DOHH2 (cell line): ENCODE measurements at regions not wholly inside any gene's neighbourhood (a gene's known extent, or its start where the extent isn't known, plus 50 kb on each side); places are given as distances from the start of the nearest gene placed in this dataset.

Experiments
- CTCF ChIP-seq: fragments of 200-600 bp; sonication (generic); IDR thresholded peaks from one replicate; pipeline ENCODE4 v1.5.1; 2014; ENCODE audit warnings: antibody characterized with exemption, mild to moderate bottlenecking, low read depth, low read length; ENCODE audit not compliant: poor library complexity, severe bottlenecking
- EZH2phosphoT487 ChIP-seq: fragments of 200-600 bp; sonication (generic); IDR thresholded peaks from 2 replicates; pipeline ENCODE4 v1.6.1; 2017; ENCODE audit warnings: borderline replicate concordance, mild to moderate bottlenecking, antibody characterized with exemption, low read length, moderate library complexity, mixed read lengths

DNA sequence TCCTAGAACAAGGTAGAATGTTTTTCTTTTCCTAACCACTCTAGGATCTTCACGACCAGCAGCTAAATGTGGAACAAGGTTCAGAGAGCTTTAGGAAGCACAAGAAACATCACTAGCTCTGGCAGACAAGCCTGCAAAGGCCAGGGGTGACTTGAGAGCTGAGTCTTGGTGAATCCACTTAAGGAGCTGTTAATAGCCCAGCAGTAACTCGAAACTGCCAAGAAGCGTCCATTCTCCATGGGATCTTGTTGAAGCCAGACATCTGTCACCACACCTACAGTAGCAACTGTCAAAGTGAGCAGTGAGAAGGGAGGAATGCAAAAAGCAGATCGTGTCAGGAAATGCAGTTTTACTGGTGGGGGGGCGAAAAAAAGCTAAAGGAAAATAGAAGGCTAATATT lies 87.2 kb downstream of the ATPSCKMT start:
- no peak for TF ChIP-seq EZH2phosphoT487
- no peak for TF ChIP-seq CTCF
